T-helper 2 cell treated with Interferon-gamma antibody and Interleukin-4, amounts not matched to agents 5 μg/mL and 100 μg/mL, for 36 hours (primary cell): ENCODE measurements at regions not wholly inside any gene's neighbourhood (a gene's known extent, or its start where the extent isn't known, plus 50 kb on each side); places are given as distances from the start of the nearest gene placed in this dataset.
"Not testable (repeated sequence)": the region's sequence is repeated elsewhere in the genome, so short reads cannot be mapped to it uniquely, and the experiment has no call there.

Source experiments
- DNase-seq: peaks from one replicate; pipeline ENCODE4 v3.0.0; 2021; ENCODE audit warnings: low spot score
- H3K27ac Mint-ChIP-seq: one replicate; pipeline ENCODE4 v1.8.0; 2021; ENCODE audit warnings: mild to moderate bottlenecking, mixed read lengths
- H3K27me3 Mint-ChIP-seq: one replicate; pipeline ENCODE4 v1.8.0; 2021; ENCODE audit warnings: low read depth, mixed read lengths
- H3K36me3 Mint-ChIP-seq: one replicate; pipeline ENCODE4 v1.8.0; 2021; ENCODE audit warnings: low read depth, mixed read lengths
- H3K4me1 Mint-ChIP-seq: one replicate; pipeline ENCODE4 v1.8.0; 2021; ENCODE audit warnings: low read depth, mixed read lengths
- H3K4me3 Mint-ChIP-seq: one replicate; pipeline ENCODE4 v1.8.0; 2022; ENCODE audit warnings: mild to moderate bottlenecking, moderate library complexity, mixed read lengths
- H3K9me3 Mint-ChIP-seq: one replicate; pipeline ENCODE4 v1.8.0; 2021; ENCODE audit warnings: mixed read lengths

GRCh38 chr5:56648460-56649034 lies 166.8 kb upstream of the MAP3K1 start:
- no peaks in the 10 kb centered on the region for H3K9me3 Mint-ChIP-seq
- peaks cover 15% of the 10 kb centered on the region for H3K4me1 Mint-ChIP-seq
- H3K4me3 Mint-ChIP-seq, result no peak overlapping the region
- no peak for DNase-seq
- H3K27ac Mint-ChIP-seq, result no peak overlapping the region
- no peaks in the 10 kb centered on the region for H3K36me3 Mint-ChIP-seq
- H3K27me3 Mint-ChIP-seq, result peaks cover 14% of the 10 kb centered on the region

DNA sequence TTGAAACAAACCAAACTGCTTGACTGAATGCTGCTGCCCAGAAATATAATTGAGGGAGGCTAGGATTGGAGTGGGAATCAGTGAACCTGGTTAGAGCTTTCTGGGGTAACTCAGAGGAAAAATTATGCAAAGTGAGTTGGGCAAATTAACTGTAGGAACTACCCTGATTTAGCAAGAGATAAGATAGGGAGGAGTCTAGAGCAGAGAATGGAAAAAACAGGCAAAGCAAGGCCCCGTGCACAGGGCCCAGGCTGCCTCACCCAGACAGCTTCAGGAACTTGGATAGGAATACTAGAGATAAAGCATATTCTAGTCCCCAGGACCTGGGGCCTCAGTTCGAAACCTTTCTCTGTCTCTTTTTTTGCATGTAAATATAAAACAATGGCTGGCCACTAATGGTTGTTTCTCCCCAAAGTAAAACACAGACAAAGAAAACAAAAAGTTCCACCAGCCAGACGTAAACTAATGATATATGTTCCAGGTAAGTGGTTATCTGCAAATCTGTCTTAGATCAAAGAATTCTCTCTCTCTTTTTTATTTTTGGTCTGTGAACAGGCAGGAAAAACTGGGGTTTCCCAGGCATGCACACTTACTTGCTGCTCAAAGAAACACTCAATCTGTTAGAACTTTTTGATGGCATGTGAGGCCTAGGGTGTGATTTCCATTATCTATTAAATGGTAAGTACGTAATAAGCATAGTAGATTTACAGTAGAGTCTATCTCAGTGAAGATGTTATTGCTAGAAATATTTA lies 168.1 kb upstream of the MAP3K1 start:
- no peaks in the 10 kb centered on the region for H3K36me3 Mint-ChIP-seq
- DNase-seq, result no peak
- H3K9me3 Mint-ChIP-seq, result no peaks in the 10 kb centered on the region
- H3K4me3 Mint-ChIP-seq, result no peak overlapping the region
- H3K27ac Mint-ChIP-seq, result no peak overlapping the region
- peaks cover 15% of the 10 kb centered on the region for H3K4me1 Mint-ChIP-seq
- peaks cover 12% of the 10 kb centered on the region for H3K27me3 Mint-ChIP-seq

DNA sequence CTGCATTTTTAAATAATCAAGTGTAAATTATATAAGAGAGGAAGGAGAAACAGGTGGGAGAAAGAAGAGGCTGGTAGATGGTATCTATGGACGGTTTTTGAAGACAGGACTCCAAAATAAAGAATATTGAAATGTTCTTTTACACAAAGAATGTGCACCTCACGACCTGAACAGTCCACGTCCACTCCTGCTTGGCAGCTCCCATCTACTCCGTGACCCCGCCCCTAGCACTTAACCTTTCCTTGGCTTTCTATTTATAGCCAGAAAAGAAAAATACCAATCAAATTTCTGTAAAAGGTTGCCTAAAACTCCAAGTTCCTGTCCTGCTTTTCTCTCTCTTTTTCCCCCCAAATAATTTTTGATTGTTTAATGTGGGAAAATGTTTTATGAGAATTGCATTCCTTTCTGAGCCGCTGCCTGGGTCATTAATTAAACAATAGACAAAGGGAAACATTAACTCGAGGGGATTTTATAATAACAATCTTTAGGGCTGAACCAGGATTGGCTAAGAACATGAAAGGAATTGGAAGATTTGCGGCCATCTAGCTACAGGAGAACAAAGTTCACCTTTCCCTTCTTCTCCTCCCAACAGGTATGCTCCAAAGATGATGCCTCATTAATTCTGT lies 173.6 kb upstream of the MAP3K1 start:
- no peaks in the 10 kb centered on the region for H3K9me3 Mint-ChIP-seq
- peaks cover 15% of the 10 kb centered on the region for H3K27me3 Mint-ChIP-seq

DNA sequence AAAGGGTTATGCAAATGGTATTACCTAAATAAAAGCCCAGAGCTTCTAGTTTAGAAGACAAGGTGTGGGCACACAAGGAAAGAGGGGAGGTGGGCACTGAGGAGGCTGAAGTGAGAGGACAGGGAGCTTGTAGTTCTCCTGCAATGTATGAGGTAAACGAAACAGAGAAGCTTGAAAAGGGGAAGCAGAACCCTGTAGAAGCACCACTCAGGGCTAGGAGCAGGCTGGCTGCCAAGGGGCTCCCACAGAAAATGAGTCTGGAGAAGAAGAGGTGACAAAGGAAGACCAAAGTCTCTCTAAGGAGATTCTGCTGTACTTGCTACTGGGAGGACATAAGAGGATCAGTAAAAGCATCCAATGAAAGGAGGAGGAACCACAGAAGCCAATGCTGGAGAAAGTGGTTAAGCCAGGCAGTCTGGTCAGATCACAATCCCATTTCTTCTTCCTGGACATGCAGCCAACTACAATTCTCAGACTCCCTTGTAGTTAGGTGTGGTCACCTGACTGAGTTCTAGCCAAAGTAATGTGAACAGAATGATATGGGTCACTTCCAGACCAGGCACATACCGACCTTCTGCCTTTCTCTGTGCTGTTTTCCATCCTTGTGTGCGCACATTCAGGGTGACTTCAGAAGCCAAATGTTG lies 174.5 kb upstream of the MAP3K1 start:
- Mint-ChIP-seq H3K4me3 (no peak overlapping the region), H3K4me1 (peaks cover 8% of the 10 kb centered on the region), H3K9me3 (no peaks in the 10 kb centered on the region), H3K36me3 (no peaks in the 10 kb centered on the region), H3K27me3 (peaks cover 20% of the 10 kb centered on the region), H3K27ac (no peak overlapping the region)
- DNase-seq, result no peak

More for the DNA sequence above, 173.6 kb upstream of the MAP3K1 start:
- no peak for DNase-seq
- no peak overlapping the region for H3K4me3 Mint-ChIP-seq
- peaks cover 8% of the 10 kb centered on the region for H3K4me1 Mint-ChIP-seq
- H3K36me3 Mint-ChIP-seq, result no peaks in the 10 kb centered on the region
- H3K27ac Mint-ChIP-seq, result no peak overlapping the region

GRCh38 chr5:56639476-56639875 lies 175.9 kb upstream of the MAP3K1 start:
- no peak for DNase-seq
- H3K36me3 Mint-ChIP-seq, result no peaks in the 10 kb centered on the region
- H3K4me1 Mint-ChIP-seq, result peaks cover 5% of the 10 kb centered on the region
- no peaks in the 10 kb centered on the region for H3K9me3 Mint-ChIP-seq
- no peak overlapping the region for H3K27ac Mint-ChIP-seq
- no peak overlapping the region for H3K4me3 Mint-ChIP-seq
- peaks cover 20% of the 10 kb centered on the region for H3K27me3 Mint-ChIP-seq

- no peak overlapping the region for H3K27ac Mint-ChIP-seq
Observed at GRCh38 chr5:56638768-56639238, 176.5 kb upstream of the MAP3K1 start.

DNA sequence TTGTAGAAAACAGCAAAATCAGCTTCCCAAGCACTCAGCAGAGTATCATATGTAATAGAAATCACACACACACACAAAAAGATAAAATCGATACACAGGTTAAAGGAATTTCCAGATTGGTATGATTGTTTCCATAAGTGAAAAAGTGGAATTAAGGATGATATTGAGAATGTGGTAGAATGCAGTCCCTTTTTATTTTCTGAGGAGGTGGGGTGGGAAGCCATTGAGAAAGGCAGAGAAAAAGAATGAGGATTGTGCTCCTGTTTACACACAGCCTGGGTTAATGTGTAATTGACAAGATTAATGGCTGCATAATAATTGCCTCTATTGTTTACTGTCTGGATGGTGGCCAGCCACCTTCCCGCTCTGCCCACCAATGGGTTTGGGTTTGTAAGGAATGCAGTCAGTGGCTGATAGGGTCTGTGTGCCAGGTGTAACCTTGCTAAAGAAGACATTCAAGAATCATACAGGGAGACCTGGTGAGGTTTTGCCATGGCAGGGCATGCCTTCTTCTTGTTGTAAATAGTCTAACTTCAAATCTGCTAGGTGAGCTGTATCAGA lies 177.2 kb upstream of the MAP3K1 start:
- H3K9me3 Mint-ChIP-seq, result no peaks in the 10 kb centered on the region
- no peaks in the 10 kb centered on the region for H3K36me3 Mint-ChIP-seq
- DNase-seq, result no peak
- H3K27me3 Mint-ChIP-seq, result peaks cover 22% of the 10 kb centered on the region
- no peak overlapping the region for H3K4me3 Mint-ChIP-seq
- peaks cover 5% of the 10 kb centered on the region for H3K4me1 Mint-ChIP-seq
- H3K27ac Mint-ChIP-seq, result no peak overlapping the region

More at GRCh38 chr5:56638768-56639238, 176.5 kb upstream of the MAP3K1 start:
- no peaks in the 10 kb centered on the region for H3K9me3 Mint-ChIP-seq
- peaks cover 5% of the 10 kb centered on the region for H3K4me1 Mint-ChIP-seq
- no peaks in the 10 kb centered on the region for H3K36me3 Mint-ChIP-seq
- H3K27me3 Mint-ChIP-seq, result peaks cover 20% of the 10 kb centered on the region
- no peak for DNase-seq
- no peak overlapping the region for H3K4me3 Mint-ChIP-seq

DNA sequence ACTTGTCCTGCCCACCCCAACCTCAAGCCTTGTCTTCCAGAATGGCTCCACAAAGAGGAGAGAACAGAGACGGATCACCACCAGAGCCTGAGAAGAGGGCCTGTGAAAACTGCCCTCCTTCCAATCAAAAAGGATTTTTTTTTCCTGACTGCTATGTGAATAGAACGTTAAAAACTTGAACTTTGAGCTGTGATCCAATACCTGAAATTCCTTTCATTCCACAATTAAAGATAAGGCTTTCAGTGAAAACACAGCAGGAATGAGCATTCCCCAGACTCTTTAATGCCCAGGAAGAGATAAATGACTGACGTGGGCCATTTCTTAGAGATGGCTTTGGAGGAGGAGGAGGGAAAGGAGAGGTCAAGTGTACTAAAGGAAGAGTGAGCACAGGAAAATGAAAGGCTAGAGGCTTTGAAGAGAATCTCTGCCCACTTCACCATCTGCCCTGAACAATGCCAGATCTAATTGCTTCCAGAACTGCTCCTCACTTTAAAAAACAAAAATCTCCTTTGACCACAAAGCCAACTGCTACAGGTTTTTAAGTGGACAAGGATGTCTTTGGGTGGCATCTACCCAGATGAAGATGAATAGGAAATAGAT lies 177.9 kb upstream of the MAP3K1 start:
- Mint-ChIP-seq H3K9me3 (no peaks in the 10 kb centered on the region), H3K27ac (no peak overlapping the region), H3K4me3 (no peak overlapping the region), H3K36me3 (no peaks in the 10 kb centered on the region), H3K27me3 (peaks cover 22% of the 10 kb centered on the region), H3K4me1 (peaks cover 5% of the 10 kb centered on the region)
- no peak for DNase-seq

- DNase-seq, result no peak
- peaks cover 3% of the 10 kb centered on the region for H3K4me1 Mint-ChIP-seq
- H3K27ac Mint-ChIP-seq, result no peak overlapping the region
- peaks cover 18% of the 10 kb centered on the region for H3K27me3 Mint-ChIP-seq
- no peak overlapping the region for H3K4me3 Mint-ChIP-seq
- H3K9me3 Mint-ChIP-seq, result peaks cover 16% of the 10 kb centered on the region
- peaks cover 6% of the 10 kb centered on the region for H3K36me3 Mint-ChIP-seq
Observed at GRCh38 chr5:56633950-56634349, 181.4 kb upstream of the MAP3K1 start.

- H3K36me3 Mint-ChIP-seq, result peaks cover 11% of the 10 kb centered on the region
- no peak for DNase-seq
- peaks cover 1% of the 10 kb centered on the region for H3K4me1 Mint-ChIP-seq
- no peak overlapping the region for H3K27ac Mint-ChIP-seq
- H3K27me3 Mint-ChIP-seq, result peaks cover 18% of the 10 kb centered on the region
- H3K9me3 Mint-ChIP-seq, result peaks cover 21% of the 10 kb centered on the region
- no peak overlapping the region for H3K4me3 Mint-ChIP-seq
Observed at GRCh38 chr5:56632939-56633338, 182.4 kb upstream of the MAP3K1 start.

DNA sequence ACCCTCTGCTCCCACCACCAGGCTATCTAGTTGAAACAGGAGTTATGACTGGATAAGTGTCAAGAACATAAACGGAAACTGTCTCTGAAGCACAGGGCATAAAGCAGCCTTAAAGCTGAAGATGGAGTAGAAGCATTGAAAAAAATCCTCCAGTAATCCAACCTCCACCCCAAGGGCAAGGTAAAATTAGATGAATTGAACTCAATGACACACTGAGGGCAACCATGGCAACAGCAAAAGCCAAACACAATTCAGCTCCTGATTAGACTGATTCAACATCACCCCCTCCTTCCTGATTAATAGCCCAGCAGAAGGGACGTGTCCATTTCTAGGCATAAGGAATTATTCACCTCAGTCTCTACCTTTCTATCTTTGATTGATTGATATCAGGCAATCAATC lies 183.2 kb upstream of the MAP3K1 start:
- Mint-ChIP-seq H3K27me3 (peaks cover 13% of the 10 kb centered on the region), H3K36me3 (peaks cover 13% of the 10 kb centered on the region), H3K4me1 (peaks cover 1% of the 10 kb centered on the region), H3K4me3 (no peak overlapping the region), H3K27ac (no peak overlapping the region), H3K9me3 (peaks cover 25% of the 10 kb centered on the region)
- no peak for DNase-seq

GRCh38 chr5:56631719-56632118 lies 183.6 kb upstream of the MAP3K1 start:
- no peak overlapping the region for H3K4me3 Mint-ChIP-seq
- H3K4me1 Mint-ChIP-seq, result peaks cover 1% of the 10 kb centered on the region
- peaks cover 29% of the 10 kb centered on the region for H3K9me3 Mint-ChIP-seq
- H3K27me3 Mint-ChIP-seq, result peaks cover 9% of the 10 kb centered on the region
- H3K27ac Mint-ChIP-seq, result no peak overlapping the region
- H3K36me3 Mint-ChIP-seq, result peaks cover 13% of the 10 kb centered on the region
- DNase-seq, result no peak

GRCh38 chr5:56628616-56629015 lies 186.7 kb upstream of the MAP3K1 start:
- not testable (repeated sequence) for H3K4me1 Mint-ChIP-seq, H3K27me3 Mint-ChIP-seq, H3K27ac Mint-ChIP-seq, DNase-seq, H3K4me3 Mint-ChIP-seq
- H3K9me3 Mint-ChIP-seq, result peaks cover 40% of the 10 kb centered on the region
- peaks cover 13% of the 10 kb centered on the region for H3K36me3 Mint-ChIP-seq
